ENCODE measurements at regions not wholly inside any gene's neighbourhood (a gene's known extent, or its start where the extent isn't known, plus 50 kb on each side); places are given as distances from the start of the nearest gene placed in this dataset.

DNA sequence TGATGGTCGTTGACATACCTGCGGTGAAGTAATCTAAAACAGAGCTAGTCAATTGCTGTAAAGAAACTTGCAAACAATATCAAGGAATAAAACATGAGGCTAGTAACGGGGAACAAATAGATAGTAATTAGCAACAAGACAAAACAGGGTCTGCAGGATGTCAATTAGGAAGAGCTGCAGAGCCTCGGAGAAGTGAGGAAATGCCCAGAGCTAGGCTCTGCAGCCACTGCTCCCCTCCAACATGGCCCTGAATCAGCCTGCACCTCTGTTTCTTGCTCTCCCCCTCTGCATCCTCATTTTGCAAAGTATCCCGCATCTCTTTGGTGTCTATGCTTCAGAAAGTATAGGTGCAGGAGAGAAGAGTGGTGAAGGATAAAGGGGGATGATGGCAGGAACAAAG, 507.4 kb upstream of the FAT3 start:
- intact Hi-C loops (cut with DNase I) = no loop called here
- 41 to 46% methylated on average over 5 of the region's 5 CpGs for WGBS, 2 donors
- TF ChIP-seq, protein P1, sequence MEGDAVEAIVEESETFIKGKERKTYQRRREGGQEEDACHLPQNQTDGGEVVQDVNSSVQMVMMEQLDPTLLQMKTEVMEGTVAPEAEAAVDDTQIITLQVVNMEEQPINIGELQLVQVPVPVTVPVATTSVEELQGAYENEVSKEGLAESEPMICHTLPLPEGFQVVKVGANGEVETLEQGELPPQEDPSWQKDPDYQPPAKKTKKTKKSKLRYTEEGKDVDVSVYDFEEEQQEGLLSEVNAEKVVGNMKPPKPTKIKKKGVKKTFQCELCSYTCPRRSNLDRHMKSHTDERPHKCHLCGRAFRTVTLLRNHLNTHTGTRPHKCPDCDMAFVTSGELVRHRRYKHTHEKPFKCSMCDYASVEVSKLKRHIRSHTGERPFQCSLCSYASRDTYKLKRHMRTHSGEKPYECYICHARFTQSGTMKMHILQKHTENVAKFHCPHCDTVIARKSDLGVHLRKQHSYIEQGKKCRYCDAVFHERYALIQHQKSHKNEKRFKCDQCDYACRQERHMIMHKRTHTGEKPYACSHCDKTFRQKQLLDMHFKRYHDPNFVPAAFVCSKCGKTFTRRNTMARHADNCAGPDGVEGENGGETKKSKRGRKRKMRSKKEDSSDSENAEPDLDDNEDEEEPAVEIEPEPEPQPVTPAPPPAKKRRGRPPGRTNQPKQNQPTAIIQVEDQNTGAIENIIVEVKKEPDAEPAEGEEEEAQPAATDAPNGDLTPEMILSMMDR (IDR thresholded peaks at IDR 0.05) = no peak
- TF ChIP-seq POLR2A (IDR thresholded peaks at IDR 0.05) = no peak
- no peak for DNase-seq
- no peaks in the 10 kb centered on the region for H3K36me3 ChIP-seq (replicated peaks in 1 of 2; ENCODE audit: insufficient read depth in 1 of 2, low read depth in 2 of 2)
- H3K4me3 ChIP-seq = no peak overlapping the region
- no peaks in the 10 kb centered on the region for H3K9me3 ChIP-seq
- H3K27me3 ChIP-seq = no peaks in the 10 kb centered on the region
- ATAC-seq = no peak
- no peak overlapping the region for H3K27ac ChIP-seq
- no peaks in the 10 kb centered on the region for H3K4me1 ChIP-seq

DNA sequence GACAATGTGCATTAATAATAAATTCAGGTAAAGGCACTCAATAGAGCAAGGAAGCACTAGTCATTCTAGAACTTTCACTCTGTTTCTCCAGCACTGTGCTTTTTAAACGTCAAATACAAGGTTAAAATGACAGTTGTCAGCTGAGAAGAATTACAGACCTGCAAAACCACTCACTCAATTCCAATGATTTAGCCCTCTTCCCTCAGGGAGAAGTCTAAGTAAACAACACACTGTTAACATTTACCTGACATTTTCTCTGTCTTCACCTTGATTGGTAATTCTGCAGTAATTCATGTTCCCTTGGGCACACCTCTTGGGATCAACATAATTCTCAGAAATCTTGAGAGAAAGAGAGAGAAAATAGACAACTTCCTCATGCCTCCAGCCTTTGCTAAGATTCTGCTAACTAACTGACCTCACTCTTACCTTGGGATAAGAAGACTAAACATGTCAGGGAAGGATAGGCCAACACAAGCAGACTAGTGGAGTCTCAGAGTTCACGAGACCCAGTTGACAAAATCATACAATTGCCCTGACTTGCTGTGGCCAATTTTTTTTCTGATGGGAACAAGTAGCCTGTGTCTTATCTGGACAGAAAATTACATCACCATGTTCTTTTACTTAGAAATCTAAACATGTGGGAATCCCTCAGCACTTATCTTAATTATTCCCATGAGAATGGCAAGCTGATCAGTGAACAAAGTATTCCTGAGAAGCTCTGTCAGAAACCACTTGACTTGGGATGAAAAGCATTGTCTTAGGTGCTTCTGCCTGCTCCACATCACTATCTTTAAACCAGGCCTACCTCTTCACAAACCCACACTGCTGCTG, 516.8 kb upstream of the FAT3 start:
- no peaks in the 10 kb centered on the region for H3K27me3 ChIP-seq
- DNase-seq (no peak), ATAC-seq (no peak)
- intact Hi-C loops (cut with DNase I) = no loop called here
- H3K9me3 ChIP-seq = no peaks in the 10 kb centered on the region
- no peak overlapping the region for H3K27ac ChIP-seq
- no peak for TF ChIP-seq POLR2A (IDR thresholded peaks at IDR 0.05)
- TF ChIP-seq, protein P1 (IDR thresholded peaks at IDR 0.05) = no peak
- H3K36me3 ChIP-seq (replicated peaks in 1 of 2; ENCODE audit: insufficient read depth in 1 of 2, low read depth in 2 of 2) = no peaks in the 10 kb centered on the region
- H3K4me3 ChIP-seq = no peak overlapping the region
- WGBS, 2 donors = 30 to 45% methylated on average over 2 of the region's 2 CpGs
- no peaks in the 10 kb centered on the region for H3K4me1 ChIP-seq

DNA sequence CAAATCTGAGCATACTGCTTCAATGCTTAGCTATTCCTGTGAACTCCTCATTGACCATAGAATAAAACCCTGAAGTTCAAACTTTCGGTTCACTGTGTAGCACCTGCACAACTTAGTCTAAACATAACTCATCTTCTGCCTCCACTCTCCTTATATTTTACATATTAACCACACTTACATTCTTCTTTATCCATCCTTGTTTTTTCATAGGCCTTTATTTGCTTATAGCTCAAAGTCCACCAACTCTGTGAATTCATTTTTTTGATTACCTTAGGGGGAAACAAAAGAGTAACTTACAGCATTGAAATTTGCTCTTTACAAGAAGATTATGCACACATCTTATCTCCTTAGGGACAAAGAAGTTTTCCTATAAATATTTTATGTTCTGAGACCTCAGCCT, 521.6 kb upstream of the FAT3 start:
- H3K9me3 ChIP-seq = no peaks in the 10 kb centered on the region
- intact Hi-C loops (cut with DNase I) = no loop called here
- no peak for ATAC-seq

DNA sequence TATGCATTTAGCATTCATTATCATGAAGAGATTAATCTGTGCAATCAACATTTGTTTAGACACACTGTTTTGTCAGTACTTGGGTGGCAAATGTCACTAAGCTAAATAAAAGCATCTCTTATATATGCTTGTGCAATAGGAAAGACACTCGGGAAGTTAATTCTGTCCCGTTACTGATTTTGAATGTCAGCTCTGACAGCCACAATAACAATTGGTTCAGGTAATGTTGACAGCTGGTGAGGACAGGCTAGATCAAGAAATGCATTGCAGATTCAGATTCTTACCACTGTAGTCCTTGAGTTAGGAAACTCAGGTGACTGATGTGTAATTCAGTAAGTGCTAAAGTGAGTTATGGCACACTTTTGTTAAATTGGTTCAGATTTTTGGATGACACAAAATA, 523.8 kb upstream of the FAT3 start:
- no peak overlapping the region for H3K27ac ChIP-seq
- H3K4me1 ChIP-seq = no peaks in the 10 kb centered on the region
- H3K4me3 ChIP-seq = no peak overlapping the region
- H3K9me3 ChIP-seq = no peaks in the 10 kb centered on the region
- intact Hi-C loops (cut with DNase I) = no loop called here
- H3K36me3 ChIP-seq (replicated peaks in 1 of 2; ENCODE audit: insufficient read depth in 1 of 2, low read depth in 2 of 2) = no peaks in the 10 kb centered on the region
- WGBS, 2 donors = 38 to 49% methylated on average over 2 of the region's 2 CpGs
- ATAC-seq (no peak), DNase-seq (no peak)
- no peaks in the 10 kb centered on the region for H3K27me3 ChIP-seq
- no peak for TF ChIP-seq POLR2A (IDR thresholded peaks at IDR 0.05)
- TF ChIP-seq, protein P1 (IDR thresholded peaks at IDR 0.05) = no peak

More for the DNA sequence above, 521.6 kb upstream of the FAT3 start:
- no peaks in the 10 kb centered on the region for H3K36me3 ChIP-seq (replicated peaks in 1 of 2; ENCODE audit: insufficient read depth in 1 of 2, low read depth in 2 of 2)
- H3K27ac ChIP-seq = no peak overlapping the region
- WGBS, 2 donors = 34 to 49% methylated on average over 1 of the region's 1 CpG
- no peak overlapping the region for H3K4me3 ChIP-seq
- TF ChIP-seq, protein P1 (IDR thresholded peaks at IDR 0.05) = no peak
- no peak for TF ChIP-seq POLR2A (IDR thresholded peaks at IDR 0.05)
- no peaks in the 10 kb centered on the region for H3K27me3 ChIP-seq
- no peaks in the 10 kb centered on the region for H3K4me1 ChIP-seq
- no peak for DNase-seq

DNA sequence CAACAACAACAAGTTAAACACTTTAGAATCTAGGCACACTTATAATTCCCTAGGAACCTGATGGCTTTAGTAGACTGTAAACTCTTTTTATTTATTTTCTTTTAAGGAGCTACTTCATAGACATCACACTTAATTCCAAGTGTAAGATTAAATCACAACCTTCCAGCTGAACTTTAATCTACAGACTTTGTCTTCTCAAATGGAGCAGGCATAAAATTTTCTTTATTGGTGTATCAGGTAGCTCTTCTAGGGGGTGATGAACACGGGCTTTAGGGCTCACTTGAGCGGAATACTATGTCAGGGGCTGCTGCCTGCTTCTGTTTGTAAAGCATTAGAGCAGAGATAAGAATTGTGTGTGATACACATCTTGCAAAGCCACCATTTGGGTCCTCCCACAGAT, 525.8 kb upstream of the FAT3 start:
- H3K9me3 ChIP-seq = no peaks in the 10 kb centered on the region
- TF ChIP-seq, protein P1 (IDR thresholded peaks at IDR 0.05) = no peak
- no peak for TF ChIP-seq POLR2A (IDR thresholded peaks at IDR 0.05)
- no peaks in the 10 kb centered on the region for H3K27me3 ChIP-seq
- ATAC-seq (no peak), DNase-seq (no peak)
- H3K4me3 ChIP-seq = no peak overlapping the region
- no peak overlapping the region for H3K27ac ChIP-seq
- H3K4me1 ChIP-seq = no peaks in the 10 kb centered on the region
- intact Hi-C loops (cut with DNase I) = no loop called here
- H3K36me3 ChIP-seq (replicated peaks in 1 of 2; ENCODE audit: insufficient read depth in 1 of 2, low read depth in 2 of 2) = no peaks in the 10 kb centered on the region
- WGBS, 2 donors = 24 to 35% methylated on average over 2 of the region's 2 CpGs

Measured in body of pancreas (tissue), 4 donors.